ENCODE measurements at regions not wholly inside any gene's neighbourhood (a gene's known extent, or its start where the extent isn't known, plus 50 kb on each side); places are given as distances from the start of the nearest gene placed in this dataset.

DNA sequence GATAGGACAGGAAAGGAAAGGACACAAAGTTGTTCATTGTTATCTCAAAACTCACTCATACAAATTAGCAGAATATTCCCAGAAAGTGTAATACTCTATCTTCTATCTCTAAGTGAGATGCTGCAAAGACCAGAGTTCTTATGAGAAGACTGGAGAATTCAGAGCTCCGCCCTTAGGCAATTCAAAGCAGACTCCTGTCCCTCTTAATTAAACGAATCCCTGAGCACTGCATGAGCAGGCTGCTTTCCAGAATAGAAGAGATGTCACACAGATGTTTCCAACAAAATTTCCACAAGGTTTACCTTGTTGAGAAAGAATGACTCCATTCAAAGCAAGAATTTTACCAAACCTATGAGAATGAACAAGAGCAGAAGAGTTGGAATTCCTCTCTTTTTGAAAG, 630.8 kb upstream of the INTU start:
- FAIRE-seq = no peak
- intact Hi-C loops (cut with DNase I) = no loop called here

DNA sequence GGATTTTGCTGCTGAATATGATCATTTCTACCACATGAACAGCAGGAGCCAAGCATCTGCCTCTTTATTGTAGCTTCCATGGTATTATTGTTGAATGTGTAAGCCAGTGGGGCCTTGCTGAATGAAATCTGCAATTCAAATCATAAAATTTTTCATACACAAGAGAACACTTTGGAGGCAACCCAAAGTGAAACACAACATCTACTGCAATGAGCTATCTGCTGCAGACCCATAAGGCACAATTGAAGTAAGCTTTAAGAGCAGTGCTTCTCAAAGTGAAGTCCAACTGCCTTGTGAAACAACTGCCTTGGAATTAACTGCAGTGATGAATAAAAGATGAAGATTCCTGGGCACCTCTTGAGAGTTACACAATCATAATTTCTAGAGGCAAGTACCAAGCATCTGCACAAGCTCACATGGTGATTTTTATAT, 626.3 kb upstream of the INTU start:
- no peak overlapping the region for H3K4me3 ChIP-seq (ENCODE audit: low read length in 3 of 3)
- H3K4me1 ChIP-seq (ENCODE audit: control insufficient read depth in 2 of 3, insufficient read depth in 2 of 3, low read depth in 1 of 3, low read length in 3 of 3) = no peaks in the 10 kb centered on the region
- FAIRE-seq = no peak
- no peak overlapping the region for H3K9ac ChIP-seq (ENCODE audit: low read length in 3 of 3)
- H3K9me3 ChIP-seq (ENCODE audit: control insufficient read depth in 2 of 3, insufficient read depth in 1 of 3, low read length in 3 of 3) = no peaks in the 10 kb centered on the region
- H3K36me3 ChIP-seq (ENCODE audit: control insufficient read depth in 2 of 3, insufficient read depth in 3 of 3, low read length in 3 of 3) = no peaks in the 10 kb centered on the region
- TF ChIP-seq, protein P1, sequence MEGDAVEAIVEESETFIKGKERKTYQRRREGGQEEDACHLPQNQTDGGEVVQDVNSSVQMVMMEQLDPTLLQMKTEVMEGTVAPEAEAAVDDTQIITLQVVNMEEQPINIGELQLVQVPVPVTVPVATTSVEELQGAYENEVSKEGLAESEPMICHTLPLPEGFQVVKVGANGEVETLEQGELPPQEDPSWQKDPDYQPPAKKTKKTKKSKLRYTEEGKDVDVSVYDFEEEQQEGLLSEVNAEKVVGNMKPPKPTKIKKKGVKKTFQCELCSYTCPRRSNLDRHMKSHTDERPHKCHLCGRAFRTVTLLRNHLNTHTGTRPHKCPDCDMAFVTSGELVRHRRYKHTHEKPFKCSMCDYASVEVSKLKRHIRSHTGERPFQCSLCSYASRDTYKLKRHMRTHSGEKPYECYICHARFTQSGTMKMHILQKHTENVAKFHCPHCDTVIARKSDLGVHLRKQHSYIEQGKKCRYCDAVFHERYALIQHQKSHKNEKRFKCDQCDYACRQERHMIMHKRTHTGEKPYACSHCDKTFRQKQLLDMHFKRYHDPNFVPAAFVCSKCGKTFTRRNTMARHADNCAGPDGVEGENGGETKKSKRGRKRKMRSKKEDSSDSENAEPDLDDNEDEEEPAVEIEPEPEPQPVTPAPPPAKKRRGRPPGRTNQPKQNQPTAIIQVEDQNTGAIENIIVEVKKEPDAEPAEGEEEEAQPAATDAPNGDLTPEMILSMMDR (IDR thresholded peaks at IDR 0.05; ENCODE audit: borderline replicate concordance, extremely low read depth, insufficient read depth) = no peak
- no peak overlapping the region for H3K27ac ChIP-seq (ENCODE audit: low read depth in 2 of 2, low read length in 2 of 2)
- intact Hi-C loops (cut with DNase I) = no loop called here
- no peak for DNase-seq
- H3K27me3 ChIP-seq (ENCODE audit: control insufficient read depth, insufficient read depth, low read length) = no peaks in the 10 kb centered on the region

More for the DNA sequence above, 630.8 kb upstream of the INTU start:
- no peak for DNase-seq
- H3K27me3 ChIP-seq (ENCODE audit: control insufficient read depth, insufficient read depth, low read length) = no peaks in the 10 kb centered on the region
- TF ChIP-seq, protein P1 (IDR thresholded peaks at IDR 0.05; ENCODE audit: borderline replicate concordance, extremely low read depth, insufficient read depth) = no peak
- H3K36me3 ChIP-seq (ENCODE audit: control insufficient read depth in 2 of 3, insufficient read depth in 3 of 3, low read length in 3 of 3) = no peaks in the 10 kb centered on the region
- no peaks in the 10 kb centered on the region for H3K4me1 ChIP-seq (ENCODE audit: control insufficient read depth in 2 of 3, insufficient read depth in 2 of 3, low read depth in 1 of 3, low read length in 3 of 3)
- no peak overlapping the region for H3K9ac ChIP-seq (ENCODE audit: low read length in 3 of 3)
- no peak overlapping the region for H3K27ac ChIP-seq (ENCODE audit: low read depth in 2 of 2, low read length in 2 of 2)
- H3K4me3 ChIP-seq (ENCODE audit: low read length in 3 of 3) = no peak overlapping the region
- H3K9me3 ChIP-seq (ENCODE audit: control insufficient read depth in 2 of 3, insufficient read depth in 1 of 3, low read length in 3 of 3) = no peaks in the 10 kb centered on the region

DNA sequence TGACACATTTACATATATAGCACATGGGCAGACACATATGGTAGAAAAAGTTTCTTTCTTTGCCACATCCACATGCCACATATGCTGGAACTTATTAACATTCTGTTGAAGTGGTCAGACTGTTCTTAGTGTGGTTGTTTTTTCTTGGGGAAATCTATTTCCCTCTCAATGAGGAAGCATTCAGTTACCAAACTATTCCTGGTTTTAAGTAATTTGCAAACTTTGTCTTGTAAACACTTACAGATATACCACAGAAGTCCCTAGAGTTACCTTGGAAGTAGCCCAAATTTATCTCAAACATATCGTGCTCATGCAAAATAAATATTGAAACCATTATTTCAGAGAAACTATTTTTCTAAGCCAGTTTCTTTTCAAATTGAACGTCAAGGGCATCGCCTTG, 625.5 kb upstream of the INTU start:
- no peak for DNase-seq
- Histone ChIP-seq H3K27ac (ENCODE audit: low read depth in 2 of 2, low read length in 2 of 2) (no peak overlapping the region), H3K4me1 (ENCODE audit: control insufficient read depth in 2 of 3, insufficient read depth in 2 of 3, low read depth in 1 of 3, low read length in 3 of 3) (no peaks in the 10 kb centered on the region), H3K27me3 (ENCODE audit: control insufficient read depth, insufficient read depth, low read length) (no peaks in the 10 kb centered on the region), H3K9me3 (ENCODE audit: control insufficient read depth in 2 of 3, insufficient read depth in 1 of 3, low read length in 3 of 3) (no peaks in the 10 kb centered on the region), H3K4me3 (ENCODE audit: low read length in 3 of 3) (no peak overlapping the region), H3K36me3 (ENCODE audit: control insufficient read depth in 2 of 3, insufficient read depth in 3 of 3, low read length in 3 of 3) (no peaks in the 10 kb centered on the region), H3K9ac (ENCODE audit: low read length in 3 of 3) (no peak overlapping the region)
- FAIRE-seq = no peak
- TF ChIP-seq, protein P1 (IDR thresholded peaks at IDR 0.05; ENCODE audit: borderline replicate concordance, extremely low read depth, insufficient read depth) = no peak
- intact Hi-C loops (cut with DNase I) = no loop called here

DNA sequence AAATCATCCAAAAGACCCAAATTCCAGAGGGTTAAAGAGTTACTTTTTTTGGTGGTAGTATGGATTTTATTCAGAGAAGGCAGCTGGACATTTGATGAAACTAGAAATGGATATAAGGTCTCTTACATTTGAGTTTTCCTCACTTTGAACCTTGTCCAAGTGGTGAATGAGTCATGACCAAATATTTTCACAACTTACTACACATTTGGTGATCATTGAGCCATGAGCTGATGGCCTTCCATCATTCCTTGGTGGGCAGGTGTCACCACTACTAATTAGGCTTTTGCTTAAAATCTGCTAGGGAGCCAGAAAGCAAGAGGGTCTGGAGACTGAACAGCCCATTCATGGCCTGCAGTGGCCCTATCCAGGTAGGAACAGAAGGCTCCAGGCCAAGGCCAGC, 620.2 kb upstream of the INTU start:
- no peaks in the 10 kb centered on the region for H3K36me3 ChIP-seq (ENCODE audit: control insufficient read depth in 2 of 3, insufficient read depth in 3 of 3, low read length in 3 of 3)
- TF ChIP-seq, protein P1 (IDR thresholded peaks at IDR 0.05; ENCODE audit: borderline replicate concordance, extremely low read depth, insufficient read depth) = no peak

More for the DNA sequence above, 620.2 kb upstream of the INTU start:
- intact Hi-C loops (cut with DNase I) = no loop called here
- no peaks in the 10 kb centered on the region for H3K4me1 ChIP-seq (ENCODE audit: control insufficient read depth in 2 of 3, insufficient read depth in 2 of 3, low read depth in 1 of 3, low read length in 3 of 3)
- H3K4me3 ChIP-seq (ENCODE audit: low read length in 3 of 3) = no peak overlapping the region
- FAIRE-seq (no peak), DNase-seq (no peak)
- no peaks in the 10 kb centered on the region for H3K9me3 ChIP-seq (ENCODE audit: control insufficient read depth in 2 of 3, insufficient read depth in 1 of 3, low read length in 3 of 3)
- H3K27me3 ChIP-seq (ENCODE audit: control insufficient read depth, insufficient read depth, low read length) = no peaks in the 10 kb centered on the region
- H3K9ac ChIP-seq (ENCODE audit: low read length in 3 of 3) = no peak overlapping the region
- H3K27ac ChIP-seq (ENCODE audit: low read depth in 2 of 2, low read length in 2 of 2) = no peak overlapping the region

Measured in kidney (tissue), 13 donors.